HepG2 (cell line): ENCODE measurements at regions not wholly inside any gene's neighbourhood (a gene's known extent, or its start where the extent isn't known, plus 50 kb on each side); places are given as distances from the start of the nearest gene placed in this dataset.

Experiments used
- ATAC-seq: fragments of 200-7000 bp; cut with Tn5 transposase; 3 replicates; pipeline ENCODE4 v1.9.1; 2020; ENCODE audit warnings: mild to moderate bottlenecking, moderate library complexity
- BruUV-seq: library from RNA; stranded (reverse); fragments of 400-500 nt; replicated peaks from 2 replicates; lab custom pipeline; 2021; lab: Mats Ljungman, UMichigan
- CTCF ChIA-PET: fragments of 300-600 bp; formaldehyde crosslinking; extraction: SDS; loops from one replicate; lab custom pipeline; 2021; ENCODE audit warnings: low total read pairs, inconsistent platforms, low intra/inter-chr PET ratio; lab: Yijun Ruan, JAX
- POLR2A ChIA-PET: fragments of 350-600 bp; sonication (Branson Sonifier 250); formaldehyde crosslinking; loops from one replicate; lab custom pipeline; 2020; ENCODE audit warnings: antibody characterized with exemption, inconsistent platforms; lab: Yijun Ruan, JAX
- DNase-seq: peaks from one replicate; pipeline ENCODE4 v3.0.0-alpha.2; 2015; ENCODE audit warnings: low spot score
- FAIRE-seq: peaks from 3 replicates; lab custom pipeline; 2011; peaks lifted over from hg19 to GRCh38; lab: Jason Lieb, UNC
- H2AFZ ChIP-seq: one replicate; pipeline ENCODE4 v1.6.1; 2011; ENCODE audit warnings: low read length, inconsistent platforms
- H3K27ac ChIP-seq: fragments of 300-600 bp; 3 replicates; pipeline ENCODE4 v1.8.0; 2011; ENCODE audit warnings: mixed run types, mild to moderate bottlenecking, mixed read lengths, low read length, inconsistent platforms; ENCODE audit not compliant: insufficient read depth; ENCODE audit errors: extremely low read length
- H3K27me3 ChIP-seq, 2 experiments: fragments of 200-600 bp in 1 of 2; 2 replicates in 1 of 2; 3 replicates in 1 of 2; pipeline versions ENCODE4 v1.6.0 to v1.8.0; 2011; ENCODE audit warnings: low read length in 2 of 2, mild to moderate bottlenecking in 2 of 2, moderate library complexity in 2 of 2, inconsistent platforms in 1 of 2; ENCODE audit not compliant: insufficient read depth in 2 of 2, control insufficient read depth in 1 of 2
- H3K36me3 ChIP-seq, 2 experiments: fragments of 200-600 bp in 1 of 2; replicated peaks in 1 of 2; 2 replicates in 1 of 2; 3 replicates in 1 of 2; pipeline versions ENCODE4 v1.5.1 to v1.8.0; 2011; ENCODE audit warnings: low read length in 2 of 2, inconsistent platforms in 1 of 2; ENCODE audit not compliant: insufficient read depth in 2 of 2, control insufficient read depth in 1 of 2
- H3K4me1 ChIP-seq: 2 replicates; pipeline ENCODE4 v1.5.1; 2012; ENCODE audit warnings: low read length, inconsistent platforms; ENCODE audit not compliant: insufficient read depth
- H3K4me2 ChIP-seq: 2 replicates; pipeline ENCODE4 v1.6.0; 2011; ENCODE audit warnings: low read depth, low read length, inconsistent platforms
- H3K4me3 ChIP-seq, 3 experiments: fragments of 200-600 bp in 1 of 3; sonication (generic), shearing (Covaris generic) in 1 of 3; replicated peaks in 1 of 3; 2 replicates each; pipeline ENCODE4 v1.5.1; 2011 to 2016; ENCODE audit warnings: low read length in 3 of 3, inconsistent platforms in 2 of 3, low read depth in 2 of 3, mild to moderate bottlenecking in 2 of 3, control low read depth in 1 of 3, mixed read lengths in 1 of 3; ENCODE audit not compliant: insufficient read depth in 1 of 3
- H3K79me2 ChIP-seq: one replicate; pipeline ENCODE4 v1.6.1; 2011; ENCODE audit warnings: low read length, inconsistent platforms; ENCODE audit not compliant: insufficient read depth
- H3K9ac ChIP-seq: 2 replicates; pipeline ENCODE4 v1.6.0; 2011; ENCODE audit warnings: mild to moderate bottlenecking, low read depth, low read length, inconsistent platforms; ENCODE audit not compliant: insufficient read depth
- H3K9me3 ChIP-seq: 2 replicates; pipeline ENCODE4 v1.5.1; 2012; ENCODE audit warnings: mild to moderate bottlenecking, low read length
- H4K20me1 ChIP-seq: 2 replicates; pipeline ENCODE4 v1.6.0; 2011; ENCODE audit warnings: inconsistent platforms, mild to moderate bottlenecking, low read length, moderate library complexity; ENCODE audit not compliant: insufficient read depth
- DDIT3 ChIP-seq: sonication (generic); formaldehyde crosslinking; IDR thresholded peaks from 2 replicates; pipeline ENCODE4 v1.4.0; 2020; ENCODE audit warnings: mild to moderate bottlenecking, missing genetic modification reagents
- JUNB ChIP-seq: sonication (generic); formaldehyde crosslinking; IDR thresholded peaks from 2 replicates; pipeline ENCODE4 v1.8.0; 2022; ENCODE audit warnings: missing genetic modification reagents, mild to moderate bottlenecking, borderline replicate concordance
- KLF9 ChIP-seq: IDR thresholded peaks from 2 replicates; pipeline ENCODE4 v1.6.1; 2016; ENCODE audit warnings: low read depth
- MBNL3 ChIP-seq: fragments of 250-450 bp; sonication (Bioruptor Pico); conservative IDR thresholded peaks from 2 replicates; pipeline ENCODE4 v1.8.0; 2022; ENCODE audit warnings: mild to moderate bottlenecking, inconsistent platforms
- MLLT10 ChIP-seq: sonication (generic); formaldehyde crosslinking; IDR thresholded peaks from 2 replicates; pipeline ENCODE4 v1.4.0; 2020; ENCODE audit warnings: missing genetic modification reagents
- RFX1 ChIP-seq: fragments of 450-650 bp; IDR thresholded peaks from 2 replicates; pipeline ENCODE4 v1.6.1; 2017
- SKIL ChIP-seq: sonication (generic); formaldehyde crosslinking; IDR thresholded peaks from 2 replicates; pipeline ENCODE4 v1.8.0; 2022; ENCODE audit warnings: missing genetic modification reagents, mild to moderate bottlenecking, moderate library complexity, borderline replicate concordance
- SNAI1 ChIP-seq: sonication (generic); formaldehyde crosslinking; IDR thresholded peaks from 2 replicates; pipeline ENCODE4 v1.5.0; 2020; ENCODE audit warnings: mild to moderate bottlenecking, missing genetic modification reagents, borderline replicate concordance
- ZMAT3 ChIP-seq: sonication (generic); formaldehyde crosslinking; conservative IDR thresholded peaks from 2 replicates; pipeline ENCODE4 v1.7.0; 2021; ENCODE audit warnings: missing genetic modification reagents
- ZNF619 ChIP-seq: sonication (generic); formaldehyde crosslinking; IDR thresholded peaks from 2 replicates; pipeline ENCODE4 v1.4.0; 2020; ENCODE audit warnings: mild to moderate bottlenecking, missing genetic modification reagents
- ZNF780A ChIP-seq: sonication (generic); formaldehyde crosslinking; IDR thresholded peaks from 2 replicates; pipeline ENCODE4 v1.8.0; 2022; ENCODE audit warnings: mild to moderate bottlenecking, missing genetic modification reagents, moderate library complexity
- WGBS: methylation state at CpG from one replicate; pipeline ENCODE4 v1.1.6; 2017; ENCODE audit warnings: low lambda C conversion rate; 5-methylcytosine and 5-hydroxymethylcytosine counted together
- in situ Hi-C: cut with HindIII; loops from 2 replicates; pipeline ENCODE4 v1.10.0; 2017; ENCODE audit warnings: low pct_unique_long_range_greater_than_20kb; ENCODE audit not compliant: extremely low pct_ligation_motif_present
- intact Hi-C: fragments of 100-400 bp; cut with micrococcal nuclease; formaldehyde crosslinking; loops from one replicate; pipeline ENCODE4 v1.10.0; 2022; ENCODE audit not compliant: unreplicated experiment
- TF ChIP-seq, protein P1 (sequence below): sonication (generic); formaldehyde crosslinking; IDR thresholded peaks from 2 replicates; pipeline ENCODE4 v1.4.0; 2020; ENCODE audit warnings: missing genetic modification reagents, low read depth, mild to moderate bottlenecking, borderline replicate concordance
- TF ChIP-seq, protein P2 (sequence below): sonication (generic); formaldehyde crosslinking; IDR thresholded peaks from 2 replicates; pipeline ENCODE4 v1.4.0; 2020; ENCODE audit warnings: missing genetic modification reagents
- TF ChIP-seq, protein P3 (sequence below): sonication (generic); formaldehyde crosslinking; IDR thresholded peaks from 2 replicates; pipeline ENCODE4 v1.4.0; 2020; ENCODE audit warnings: missing genetic modification reagents

DNA sequence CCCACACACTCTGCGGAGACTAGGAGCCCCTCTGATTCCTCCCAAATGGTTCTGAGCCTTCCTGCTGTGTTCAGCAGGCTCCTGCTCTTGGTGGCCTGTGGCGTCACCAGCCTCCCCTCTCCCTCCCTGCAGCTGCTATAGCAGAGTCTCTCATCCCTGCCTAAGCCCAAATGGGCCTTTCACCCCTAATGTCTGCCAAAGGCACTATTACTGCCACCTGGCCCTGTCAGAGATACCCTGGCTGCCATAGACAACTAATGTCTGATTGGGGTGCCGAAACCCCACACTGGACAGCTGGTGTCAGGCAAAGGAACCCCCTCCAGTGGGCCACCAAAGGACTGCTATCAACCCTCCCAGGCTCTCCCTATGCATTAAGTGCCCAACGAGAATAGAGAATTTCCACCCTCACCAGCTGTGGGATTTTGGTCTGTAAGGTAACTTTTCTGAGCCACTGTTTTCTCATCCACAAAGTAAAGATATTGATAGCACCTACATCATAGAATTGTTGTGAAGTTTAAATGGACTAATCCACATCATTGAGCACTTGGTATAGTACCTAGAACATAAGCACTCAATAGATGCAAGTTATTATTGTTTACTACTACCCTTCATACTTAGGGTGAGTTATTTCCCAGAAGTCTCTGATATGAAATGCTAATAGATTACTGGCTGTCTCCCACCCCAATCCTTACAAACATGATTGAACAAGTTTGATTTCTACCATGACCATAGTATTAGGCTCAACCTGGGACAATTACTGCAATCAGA lies 421.3 kb downstream of the MID1IP1 start:
- H3K79me2 ChIP-seq = no peaks in the 10 kb centered on the region
- ChIA-PET CTCF (no interaction called here), POLR2A (no interaction called here)
- H2AFZ ChIP-seq = no peak overlapping the region
- H3K9ac ChIP-seq = no peak overlapping the region
- in situ Hi-C loops = no loop called here
- no peaks in the 10 kb centered on the region for H4K20me1 ChIP-seq
- no peaks in the 10 kb centered on the region for H3K9me3 ChIP-seq
- H3K36me3 ChIP-seq = no peaks in the 10 kb centered on the region
- no TSS peak for BruUV-seq
- no peaks in the 10 kb centered on the region for H3K4me1 ChIP-seq
- no peak for ATAC-seq
- no peak overlapping the region for H3K4me3 ChIP-seq
- intact Hi-C loops = no loop called here
- H3K4me2 ChIP-seq = no peak overlapping the region
- H3K27ac ChIP-seq = no peak overlapping the region
- no peaks in the 10 kb centered on the region for H3K27me3 ChIP-seq
- no peak for DNase-seq
- 0% methylated on average over 1 of the region's 4 CpGs for WGBS
- FAIRE-seq = no peak
- TF ChIP-seq ZMAT3 (CRISPR knock-in tag) = no peak
- TF ChIP-seq, protein P1, sequence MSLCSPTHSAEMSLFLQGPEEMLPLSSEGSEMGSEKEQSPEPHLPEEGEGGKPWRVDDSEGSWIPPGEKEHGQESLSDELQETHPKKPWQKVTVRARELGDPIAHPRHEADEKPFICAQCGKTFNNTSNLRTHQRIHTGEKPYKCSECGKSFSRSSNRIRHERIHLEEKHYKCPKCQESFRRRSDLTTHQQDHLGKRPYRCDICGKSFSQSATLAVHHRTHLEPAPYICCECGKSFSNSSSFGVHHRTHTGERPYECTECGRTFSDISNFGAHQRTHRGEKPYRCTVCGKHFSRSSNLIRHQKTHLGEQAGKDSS = no peak
- TF ChIP-seq SNAI1 = no peak
- no peak for TF ChIP-seq DDIT3 (CRISPR knock-in tag)
- no peak for TF ChIP-seq KLF9 (CRISPR knock-in tag)
- no peak for TF ChIP-seq JUNB (CRISPR knock-in tag)
- no peak for TF ChIP-seq ZNF619 (CRISPR knock-in tag)
- no peak for TF ChIP-seq ZNF780A (CRISPR knock-in tag)
- TF ChIP-seq MLLT10 = no peak
- TF ChIP-seq, protein P2, sequence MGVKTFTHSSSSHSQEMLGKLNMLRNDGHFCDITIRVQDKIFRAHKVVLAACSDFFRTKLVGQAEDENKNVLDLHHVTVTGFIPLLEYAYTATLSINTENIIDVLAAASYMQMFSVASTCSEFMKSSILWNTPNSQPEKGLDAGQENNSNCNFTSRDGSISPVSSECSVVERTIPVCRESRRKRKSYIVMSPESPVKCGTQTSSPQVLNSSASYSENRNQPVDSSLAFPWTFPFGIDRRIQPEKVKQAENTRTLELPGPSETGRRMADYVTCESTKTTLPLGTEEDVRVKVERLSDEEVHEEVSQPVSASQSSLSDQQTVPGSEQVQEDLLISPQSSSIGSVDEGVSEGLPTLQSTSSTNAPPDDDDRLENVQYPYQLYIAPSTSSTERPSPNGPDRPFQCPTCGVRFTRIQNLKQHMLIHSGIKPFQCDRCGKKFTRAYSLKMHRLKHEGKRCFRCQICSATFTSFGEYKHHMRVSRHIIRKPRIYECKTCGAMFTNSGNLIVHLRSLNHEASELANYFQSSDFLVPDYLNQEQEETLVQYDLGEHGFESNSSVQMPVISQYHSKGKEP (CRISPR knock-in tag) = no peak
- TF ChIP-seq, protein P3, sequence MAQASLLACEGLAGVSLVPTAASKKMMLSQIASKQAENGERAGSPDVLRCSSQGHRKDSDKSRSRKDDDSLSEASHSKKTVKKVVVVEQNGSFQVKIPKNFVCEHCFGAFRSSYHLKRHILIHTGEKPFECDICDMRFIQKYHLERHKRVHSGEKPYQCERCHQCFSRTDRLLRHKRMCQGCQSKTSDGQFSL (CRISPR knock-in tag) = no peak
- no peak for TF ChIP-seq SKIL (CRISPR knock-in tag)
- no peak for TF ChIP-seq MBNL3
- no peak for TF ChIP-seq RFX1
